ENCODE measurements at regions not wholly inside any gene's neighbourhood (a gene's known extent, or its start where the extent isn't known, plus 50 kb on each side); places are given as distances from the start of the nearest gene placed in this dataset.

DNA sequence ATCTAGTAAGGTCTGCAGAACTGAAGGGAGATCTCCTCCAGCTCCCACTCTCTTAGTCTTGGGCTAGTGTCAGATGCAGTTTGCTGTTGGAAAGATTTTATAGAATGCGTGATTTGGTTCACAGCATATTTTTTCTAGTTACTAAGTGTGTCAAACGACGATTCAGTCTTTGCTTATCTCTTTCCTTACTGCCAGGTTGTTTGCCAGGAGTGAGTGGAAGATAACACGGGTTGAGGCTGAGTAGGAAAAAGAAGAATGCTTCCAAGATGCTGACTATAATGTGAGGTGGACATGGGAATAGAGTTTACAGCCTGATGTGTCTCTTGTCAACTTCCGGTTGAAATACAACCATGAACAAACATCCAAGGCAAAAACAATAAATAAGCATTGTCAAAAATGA is 141.4 kb downstream of the GDAP2 start:
- H3K36me3 Mint-ChIP-seq (ENCODE audit: low read depth) = no peaks in the 10 kb centered on the region
- H3K27ac ChIP-seq (ENCODE audit: low read depth in 1 of 2, low read length in 2 of 2) = no peak overlapping the region
- intact Hi-C loops (cut with DNase I, micrococcal nuclease) = no loop called here
- H3K27ac Mint-ChIP-seq = no peak overlapping the region
- H3K4me3 Mint-ChIP-seq = no peak overlapping the region
- no peaks in the 10 kb centered on the region for H3K4me1 ChIP-seq (ENCODE audit: insufficient read depth, low read length)
- ChIA-PET CTCF (no interaction called here), POLR2A (no interaction called here)
- peaks cover 0 to 7% of the 10 kb centered on the region in 2 experiments for H3K27me3 ChIP-seq (ENCODE audit: control insufficient read depth in 1 of 2, insufficient read depth in 2 of 2, low read length in 2 of 2)
- no peak overlapping the region for H3K4me3 ChIP-seq (ENCODE audit: low read length)
- no peak for DNase-seq
- no peaks in the 10 kb centered on the region for H3K9me3 ChIP-seq (ENCODE audit: control insufficient read depth in 1 of 2, insufficient read depth in 1 of 2, low read length in 2 of 2)
- H3K27me3 Mint-ChIP-seq = peaks cover 14% of the 10 kb centered on the region
- TF ChIP-seq, protein P1, sequence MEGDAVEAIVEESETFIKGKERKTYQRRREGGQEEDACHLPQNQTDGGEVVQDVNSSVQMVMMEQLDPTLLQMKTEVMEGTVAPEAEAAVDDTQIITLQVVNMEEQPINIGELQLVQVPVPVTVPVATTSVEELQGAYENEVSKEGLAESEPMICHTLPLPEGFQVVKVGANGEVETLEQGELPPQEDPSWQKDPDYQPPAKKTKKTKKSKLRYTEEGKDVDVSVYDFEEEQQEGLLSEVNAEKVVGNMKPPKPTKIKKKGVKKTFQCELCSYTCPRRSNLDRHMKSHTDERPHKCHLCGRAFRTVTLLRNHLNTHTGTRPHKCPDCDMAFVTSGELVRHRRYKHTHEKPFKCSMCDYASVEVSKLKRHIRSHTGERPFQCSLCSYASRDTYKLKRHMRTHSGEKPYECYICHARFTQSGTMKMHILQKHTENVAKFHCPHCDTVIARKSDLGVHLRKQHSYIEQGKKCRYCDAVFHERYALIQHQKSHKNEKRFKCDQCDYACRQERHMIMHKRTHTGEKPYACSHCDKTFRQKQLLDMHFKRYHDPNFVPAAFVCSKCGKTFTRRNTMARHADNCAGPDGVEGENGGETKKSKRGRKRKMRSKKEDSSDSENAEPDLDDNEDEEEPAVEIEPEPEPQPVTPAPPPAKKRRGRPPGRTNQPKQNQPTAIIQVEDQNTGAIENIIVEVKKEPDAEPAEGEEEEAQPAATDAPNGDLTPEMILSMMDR (IDR thresholded peaks at IDR 0.05) = no peak
- H3K4me1 Mint-ChIP-seq (ENCODE audit: low read depth) = peaks cover 6% of the 10 kb centered on the region
- ATAC-seq (ENCODE audit: poor library complexity) = no peak
- no peaks in the 10 kb centered on the region for H3K36me3 ChIP-seq (ENCODE audit: insufficient read depth, low read length)
- no peaks in the 10 kb centered on the region for H3K9me3 Mint-ChIP-seq

DNA sequence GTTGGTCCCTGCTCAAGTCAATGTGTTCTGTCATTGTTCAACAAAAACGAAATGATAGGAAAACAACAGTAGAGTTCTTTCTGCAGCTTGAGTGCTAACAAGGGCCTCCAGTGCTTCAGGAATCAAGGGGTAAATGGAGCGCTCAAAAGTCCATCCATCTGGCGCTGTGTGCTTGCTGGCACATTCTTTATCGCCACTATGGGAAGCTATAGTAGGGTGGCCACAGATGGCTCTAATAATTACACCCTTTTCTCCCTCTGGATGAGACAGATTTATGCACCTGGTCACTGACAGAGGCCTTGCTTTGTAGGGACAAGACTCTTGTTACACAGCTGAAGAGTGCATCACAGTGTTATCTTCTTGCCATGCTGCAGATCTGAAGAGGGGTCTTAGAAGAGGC is 136.0 kb downstream of the GDAP2 start:
- peaks cover 0 to 12% of the 10 kb centered on the region in 2 experiments for H3K27me3 ChIP-seq (ENCODE audit: control insufficient read depth in 1 of 2, insufficient read depth in 2 of 2, low read length in 2 of 2)
- DNase-seq (no peak), ATAC-seq (ENCODE audit: poor library complexity) (no peak)
- no peak overlapping the region for H3K4me3 Mint-ChIP-seq
- TF ChIP-seq, protein P1 (IDR thresholded peaks at IDR 0.05) = no peak
- ChIA-PET POLR2A (no interaction called here), CTCF (no interaction called here)
- H3K9me3 ChIP-seq (ENCODE audit: control insufficient read depth in 1 of 2, insufficient read depth in 1 of 2, low read length in 2 of 2) = no peaks in the 10 kb centered on the region
- peaks cover 21% of the 10 kb centered on the region for H3K27me3 Mint-ChIP-seq
- H3K9me3 Mint-ChIP-seq = no peaks in the 10 kb centered on the region
- no peaks in the 10 kb centered on the region for H3K36me3 Mint-ChIP-seq (ENCODE audit: low read depth)
- no peaks in the 10 kb centered on the region for H3K4me1 ChIP-seq (ENCODE audit: insufficient read depth, low read length)
- no peaks in the 10 kb centered on the region for H3K36me3 ChIP-seq (ENCODE audit: insufficient read depth, low read length)
- no peak overlapping the region for H3K4me3 ChIP-seq (ENCODE audit: low read length)
- intact Hi-C loops (cut with DNase I, micrococcal nuclease) = no loop called here
- H3K4me1 Mint-ChIP-seq (ENCODE audit: low read depth) = no peaks in the 10 kb centered on the region
- H3K27ac Mint-ChIP-seq = no peak overlapping the region
- no peak overlapping the region for H3K27ac ChIP-seq (ENCODE audit: low read depth in 1 of 2, low read length in 2 of 2)

DNA sequence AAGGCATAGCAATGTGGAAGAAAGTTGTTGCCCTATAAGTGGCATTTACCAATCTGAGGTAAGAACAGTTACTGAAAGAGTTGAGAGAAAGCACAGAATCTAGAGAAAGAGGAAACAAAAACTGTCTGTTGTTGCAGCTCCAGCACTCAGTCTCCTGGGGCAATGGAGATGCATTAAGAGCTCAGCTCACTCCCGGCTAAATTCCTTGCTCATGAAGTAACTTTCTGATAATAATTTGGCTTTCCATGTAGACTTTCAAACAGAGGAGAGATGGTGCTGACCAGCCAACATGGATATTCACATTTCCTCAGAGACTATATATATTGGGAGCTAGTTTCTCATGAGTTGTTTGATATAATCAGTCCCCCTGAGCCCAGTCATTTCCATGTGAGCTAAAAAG is 135.3 kb downstream of the GDAP2 start:
- no peaks in the 10 kb centered on the region for H3K36me3 Mint-ChIP-seq (ENCODE audit: low read depth)
- no peaks in the 10 kb centered on the region for H3K9me3 ChIP-seq (ENCODE audit: control insufficient read depth in 1 of 2, insufficient read depth in 1 of 2, low read length in 2 of 2)
- no peak overlapping the region for H3K4me3 ChIP-seq (ENCODE audit: low read length)
- no peaks in the 10 kb centered on the region for H3K4me1 ChIP-seq (ENCODE audit: insufficient read depth, low read length)
- H3K27ac ChIP-seq (ENCODE audit: low read depth in 1 of 2, low read length in 2 of 2) = no peak overlapping the region
- peaks cover 0 to 16% of the 10 kb centered on the region in 2 experiments for H3K27me3 ChIP-seq (ENCODE audit: control insufficient read depth in 1 of 2, insufficient read depth in 2 of 2, low read length in 2 of 2)
- intact Hi-C loops (cut with DNase I, micrococcal nuclease) = no loop called here
- no peak overlapping the region for H3K27ac Mint-ChIP-seq
- CTCF ChIA-PET = no interaction called here
- POLR2A ChIA-PET = no interaction called here
- no peak for DNase-seq
- no peaks in the 10 kb centered on the region for H3K36me3 ChIP-seq (ENCODE audit: insufficient read depth, low read length)
- no peak overlapping the region for H3K4me3 Mint-ChIP-seq
- ATAC-seq (ENCODE audit: poor library complexity) = no peak
- no peaks in the 10 kb centered on the region for H3K4me1 Mint-ChIP-seq (ENCODE audit: low read depth)
- TF ChIP-seq, protein P1 (IDR thresholded peaks at IDR 0.05) = no peak
- no peaks in the 10 kb centered on the region for H3K9me3 Mint-ChIP-seq
- H3K27me3 Mint-ChIP-seq = peaks cover 21% of the 10 kb centered on the region

Data from CD4-positive, alpha-beta T cell (primary cell).